ENCODE measurements at regions not wholly inside any gene's neighbourhood (a gene's known extent, or its start where the extent isn't known, plus 50 kb on each side); places are given as distances from the start of the nearest gene placed in this dataset.

DNA sequence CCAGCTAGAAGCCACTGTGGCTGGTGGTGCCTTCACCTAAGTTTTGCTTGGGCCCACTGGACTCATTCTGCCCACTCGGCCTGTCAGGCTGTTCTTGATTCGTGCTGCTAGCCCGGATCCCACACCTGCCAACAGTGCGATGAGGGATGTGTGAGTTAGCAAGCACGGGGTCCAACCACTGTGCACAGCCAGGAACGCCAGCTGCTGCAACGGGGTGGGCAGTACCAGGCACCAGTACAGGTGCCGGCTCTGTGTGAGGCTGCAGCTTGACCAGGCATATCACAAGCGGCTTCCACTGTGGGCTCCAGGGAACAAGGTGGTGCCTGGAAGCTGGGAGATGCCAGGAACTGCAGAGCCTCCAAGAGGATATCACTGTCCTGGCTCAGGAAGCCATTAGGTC is 481.2 kb downstream of the OTOL1 start:
- Histone ChIP-seq H3K79me2 (ENCODE audit: control insufficient read depth, insufficient read depth, low read length) (no peaks in the 10 kb centered on the region), H3K27me3 (ENCODE audit: control insufficient read depth, insufficient read depth, low read length) (no peaks in the 10 kb centered on the region), H4K20me1 (ENCODE audit: control insufficient read depth, extremely low read depth, insufficient read depth, low read length) (no peaks in the 10 kb centered on the region), H3K27ac (ENCODE audit: insufficient read depth, low read length) (no peak overlapping the region), H3K36me3 (ENCODE audit: control insufficient read depth, insufficient read depth, low read length) (no peaks in the 10 kb centered on the region), H3K9ac (ENCODE audit: insufficient read depth, low read length) (no peak overlapping the region), H3K4me2 (ENCODE audit: extremely low read depth, insufficient read depth, low read length) (no peak overlapping the region), H3K9me3 (ENCODE audit: control insufficient read depth, insufficient read depth, low read depth, low read length) (no peaks in the 10 kb centered on the region), H3K4me3 (replicated peaks in 1 of 4; ENCODE audit: control extremely low read depth in 1 of 4, insufficient read depth in 1 of 4, low read depth in 3 of 4, low read length in 4 of 4) (no peak overlapping the region), H3K4me1 (ENCODE audit: control insufficient read depth, extremely low read depth, insufficient read depth, low read length) (no peaks in the 10 kb centered on the region), H2AFZ (ENCODE audit: low read length) (no peak overlapping the region)
- TF ChIP-seq, protein P1, sequence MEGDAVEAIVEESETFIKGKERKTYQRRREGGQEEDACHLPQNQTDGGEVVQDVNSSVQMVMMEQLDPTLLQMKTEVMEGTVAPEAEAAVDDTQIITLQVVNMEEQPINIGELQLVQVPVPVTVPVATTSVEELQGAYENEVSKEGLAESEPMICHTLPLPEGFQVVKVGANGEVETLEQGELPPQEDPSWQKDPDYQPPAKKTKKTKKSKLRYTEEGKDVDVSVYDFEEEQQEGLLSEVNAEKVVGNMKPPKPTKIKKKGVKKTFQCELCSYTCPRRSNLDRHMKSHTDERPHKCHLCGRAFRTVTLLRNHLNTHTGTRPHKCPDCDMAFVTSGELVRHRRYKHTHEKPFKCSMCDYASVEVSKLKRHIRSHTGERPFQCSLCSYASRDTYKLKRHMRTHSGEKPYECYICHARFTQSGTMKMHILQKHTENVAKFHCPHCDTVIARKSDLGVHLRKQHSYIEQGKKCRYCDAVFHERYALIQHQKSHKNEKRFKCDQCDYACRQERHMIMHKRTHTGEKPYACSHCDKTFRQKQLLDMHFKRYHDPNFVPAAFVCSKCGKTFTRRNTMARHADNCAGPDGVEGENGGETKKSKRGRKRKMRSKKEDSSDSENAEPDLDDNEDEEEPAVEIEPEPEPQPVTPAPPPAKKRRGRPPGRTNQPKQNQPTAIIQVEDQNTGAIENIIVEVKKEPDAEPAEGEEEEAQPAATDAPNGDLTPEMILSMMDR (conservative IDR thresholded peaks at IDR 0.05 in 1 of 2, IDR thresholded peaks at IDR 0.05 in 1 of 2; ENCODE audit: low read depth in 1 of 2, low read length in 2 of 2), result no peak
- TF ChIP-seq EZH2 (IDR thresholded peaks at IDR 0.05; ENCODE audit: low read length, missing control alignments), result no peak
- DNase-seq (ENCODE audit: low read depth in 2 of 2), result no peak

DNA sequence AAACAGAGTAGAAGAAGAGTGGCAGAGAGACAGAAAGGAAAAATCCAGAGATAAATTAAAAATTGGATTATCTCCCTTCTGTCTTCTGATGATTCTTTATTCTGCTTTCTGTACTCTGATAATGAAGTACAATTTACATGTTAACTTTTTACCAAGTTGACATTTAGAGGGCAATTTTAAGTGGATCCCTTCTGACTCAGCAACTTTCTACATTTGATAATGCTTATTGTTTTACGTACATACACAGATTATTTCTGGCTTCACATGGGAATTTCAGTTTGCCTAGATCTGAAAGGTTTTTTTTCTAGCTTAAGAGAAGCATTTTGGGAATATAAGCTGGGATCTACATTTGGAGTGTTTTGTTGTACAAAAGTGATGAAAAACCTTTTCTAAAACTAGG is 491.3 kb downstream of the OTOL1 start:
- Histone ChIP-seq H4K20me1 (ENCODE audit: control insufficient read depth, extremely low read depth, insufficient read depth, low read length) (no peaks in the 10 kb centered on the region), H3K79me2 (ENCODE audit: control insufficient read depth, insufficient read depth, low read length) (no peaks in the 10 kb centered on the region), H3K4me2 (ENCODE audit: extremely low read depth, insufficient read depth, low read length) (no peak overlapping the region), H3K27me3 (ENCODE audit: control insufficient read depth, insufficient read depth, low read length) (no peaks in the 10 kb centered on the region), H3K27ac (ENCODE audit: insufficient read depth, low read length) (no peak overlapping the region), H3K36me3 (ENCODE audit: control insufficient read depth, insufficient read depth, low read length) (no peaks in the 10 kb centered on the region), H3K4me3 (replicated peaks in 1 of 4; ENCODE audit: control extremely low read depth in 1 of 4, insufficient read depth in 1 of 4, low read depth in 3 of 4, low read length in 4 of 4) (no peak overlapping the region), H3K9ac (ENCODE audit: insufficient read depth, low read length) (no peak overlapping the region), H2AFZ (ENCODE audit: low read length) (no peak overlapping the region), H3K9me3 (ENCODE audit: control insufficient read depth, insufficient read depth, low read depth, low read length) (no peaks in the 10 kb centered on the region), H3K4me1 (ENCODE audit: control insufficient read depth, extremely low read depth, insufficient read depth, low read length) (no peaks in the 10 kb centered on the region)
- DNase-seq (ENCODE audit: low read depth in 2 of 2), result no peak
- TF ChIP-seq, protein P1 (conservative IDR thresholded peaks at IDR 0.05 in 1 of 2, IDR thresholded peaks at IDR 0.05 in 1 of 2; ENCODE audit: low read depth in 1 of 2, low read length in 2 of 2), result no peak
- TF ChIP-seq EZH2 (IDR thresholded peaks at IDR 0.05; ENCODE audit: low read length, missing control alignments), result no peak

DNA sequence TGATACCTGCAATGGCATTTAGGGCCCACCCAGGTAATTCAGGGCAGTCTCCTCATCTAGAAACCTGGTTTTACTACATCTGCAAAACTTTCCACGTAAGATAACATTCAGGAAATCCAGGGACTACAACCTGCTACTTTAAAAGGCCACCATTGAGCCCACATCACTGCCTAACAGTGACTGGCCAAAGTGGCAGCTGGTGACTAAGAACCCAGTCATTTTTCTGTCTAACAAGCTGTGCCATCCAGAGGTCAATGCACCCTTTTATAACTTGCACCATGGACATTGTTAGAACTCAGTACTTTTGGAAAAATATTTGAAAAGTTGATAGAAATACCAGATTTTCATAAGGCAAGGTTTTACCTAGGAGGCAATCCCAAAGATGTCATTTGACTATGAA is 492.4 kb downstream of the OTOL1 start:
- Histone ChIP-seq H3K79me2 (ENCODE audit: control insufficient read depth, insufficient read depth, low read length) (no peaks in the 10 kb centered on the region), H3K4me2 (ENCODE audit: extremely low read depth, insufficient read depth, low read length) (no peak overlapping the region), H3K9ac (ENCODE audit: insufficient read depth, low read length) (no peak overlapping the region), H3K4me1 (ENCODE audit: control insufficient read depth, extremely low read depth, insufficient read depth, low read length) (no peaks in the 10 kb centered on the region), H3K36me3 (ENCODE audit: control insufficient read depth, insufficient read depth, low read length) (no peaks in the 10 kb centered on the region), H3K27ac (ENCODE audit: insufficient read depth, low read length) (no peak overlapping the region), H3K4me3 (replicated peaks in 1 of 4; ENCODE audit: control extremely low read depth in 1 of 4, insufficient read depth in 1 of 4, low read depth in 3 of 4, low read length in 4 of 4) (no peak overlapping the region), H2AFZ (ENCODE audit: low read length) (no peak overlapping the region), H4K20me1 (ENCODE audit: control insufficient read depth, extremely low read depth, insufficient read depth, low read length) (no peaks in the 10 kb centered on the region), H3K9me3 (ENCODE audit: control insufficient read depth, insufficient read depth, low read depth, low read length) (no peaks in the 10 kb centered on the region), H3K27me3 (ENCODE audit: control insufficient read depth, insufficient read depth, low read length) (no peaks in the 10 kb centered on the region)
- no peak for DNase-seq (ENCODE audit: low read depth in 2 of 2)
- TF ChIP-seq, protein P1 (conservative IDR thresholded peaks at IDR 0.05 in 1 of 2, IDR thresholded peaks at IDR 0.05 in 1 of 2; ENCODE audit: low read depth in 1 of 2, low read length in 2 of 2), result no peak
- TF ChIP-seq EZH2 (IDR thresholded peaks at IDR 0.05; ENCODE audit: low read length, missing control alignments), result no peak
